ENCODE measurements at regions not wholly inside any gene's neighbourhood (a gene's known extent, or its start where the extent isn't known, plus 50 kb on each side); places are given as distances from the start of the nearest gene placed in this dataset.

DNA sequence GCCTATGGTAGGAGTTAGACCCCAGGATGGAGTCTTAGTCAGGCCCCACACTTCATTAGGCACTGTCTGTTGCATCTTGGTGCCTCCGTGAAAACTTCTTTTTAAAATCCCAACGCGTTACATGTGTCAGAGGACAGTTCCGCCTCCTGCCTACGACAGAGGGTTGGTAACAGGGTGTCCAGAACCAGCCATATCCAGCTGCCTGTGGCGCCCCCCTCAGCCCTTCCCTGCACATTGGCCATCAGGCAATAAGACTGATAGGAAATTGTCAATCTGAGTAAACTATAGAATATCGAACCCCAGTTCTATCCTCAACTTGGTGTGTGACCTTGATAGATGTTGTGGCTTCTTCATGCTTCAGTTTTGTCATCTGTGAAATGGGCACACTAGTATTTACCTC is 108.6 kb upstream of the CSF3R start:
- Histone ChIP-seq H3K4me3 (no peak overlapping the region), H3K4me1 (no peaks in the 10 kb centered on the region), H3K27me3 (peaks cover 68% of the 10 kb centered on the region), H3K36me3 (no peaks in the 10 kb centered on the region), H3K9me3 (no peaks in the 10 kb centered on the region), H3K27ac (no peak overlapping the region)
- intact Hi-C loops (cut with DNase I; ENCODE audit: low total_unique reads) (no loop called here), in situ Hi-C loops (cut with MboI; ENCODE audit: low pct_ligation_motif_present in 1 of 4, low pct_unique_long_range_greater_than_20kb in 1 of 4, low sequenced_read_pairs in 3 of 4) (loop anchor here in 1 of 4 donors (25.0 kb wide), 1 partner anchor 846 kb away; no protein-coding TSS in a partner anchor)
- TF ChIP-seq EP300 (IDR thresholded peaks at IDR 0.05; ENCODE audit: low read depth) (no peak), POLR2A (IDR thresholded peaks at IDR 0.05) (no peak), POLR2AphosphoS5 (IDR thresholded peaks at IDR 0.05) (no peak)
- TF ChIP-seq, protein P1, sequence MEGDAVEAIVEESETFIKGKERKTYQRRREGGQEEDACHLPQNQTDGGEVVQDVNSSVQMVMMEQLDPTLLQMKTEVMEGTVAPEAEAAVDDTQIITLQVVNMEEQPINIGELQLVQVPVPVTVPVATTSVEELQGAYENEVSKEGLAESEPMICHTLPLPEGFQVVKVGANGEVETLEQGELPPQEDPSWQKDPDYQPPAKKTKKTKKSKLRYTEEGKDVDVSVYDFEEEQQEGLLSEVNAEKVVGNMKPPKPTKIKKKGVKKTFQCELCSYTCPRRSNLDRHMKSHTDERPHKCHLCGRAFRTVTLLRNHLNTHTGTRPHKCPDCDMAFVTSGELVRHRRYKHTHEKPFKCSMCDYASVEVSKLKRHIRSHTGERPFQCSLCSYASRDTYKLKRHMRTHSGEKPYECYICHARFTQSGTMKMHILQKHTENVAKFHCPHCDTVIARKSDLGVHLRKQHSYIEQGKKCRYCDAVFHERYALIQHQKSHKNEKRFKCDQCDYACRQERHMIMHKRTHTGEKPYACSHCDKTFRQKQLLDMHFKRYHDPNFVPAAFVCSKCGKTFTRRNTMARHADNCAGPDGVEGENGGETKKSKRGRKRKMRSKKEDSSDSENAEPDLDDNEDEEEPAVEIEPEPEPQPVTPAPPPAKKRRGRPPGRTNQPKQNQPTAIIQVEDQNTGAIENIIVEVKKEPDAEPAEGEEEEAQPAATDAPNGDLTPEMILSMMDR (IDR thresholded peaks at IDR 0.05): no peak
- WGBS, 2 donors (ENCODE audit: low coverage in 1 of 2): 59 to 71% methylated on average over 1 to 7 of the region's 7 CpGs
- DNase-seq: no peak

- peaks cover 70% of the 10 kb centered on the region for H3K27me3 ChIP-seq
- H3K36me3 ChIP-seq: no peaks in the 10 kb centered on the region
- 10 to 30% methylated on average over 7 to 9 of the region's 9 CpGs for WGBS, 2 donors (ENCODE audit: low coverage in 1 of 2)
- H3K4me3 ChIP-seq: no peak overlapping the region
- no peak overlapping the region for H3K27ac ChIP-seq
- in situ Hi-C loops (cut with MboI; ENCODE audit: low pct_ligation_motif_present in 1 of 4, low pct_unique_long_range_greater_than_20kb in 1 of 4, low sequenced_read_pairs in 3 of 4) (loop anchor here in 1 of 4 donors (25.0 kb wide), 1 partner anchor 847 kb away; no protein-coding TSS in a partner anchor), intact Hi-C loops (cut with DNase I; ENCODE audit: low total_unique reads) (no loop called here)
- TF ChIP-seq POLR2AphosphoS5 (IDR thresholded peaks at IDR 0.05) (no peak), POLR2A (IDR thresholded peaks at IDR 0.05) (no peak), EP300 (IDR thresholded peaks at IDR 0.05; ENCODE audit: low read depth) (no peak)
- TF ChIP-seq, protein P1 (IDR thresholded peaks at IDR 0.05): no peak
- no peak for DNase-seq
- no peaks in the 10 kb centered on the region for H3K4me1 ChIP-seq
- no peaks in the 10 kb centered on the region for H3K9me3 ChIP-seq
Observed at GRCh38 chr1:36590771-36591170, 108.1 kb upstream of the CSF3R start.

- no peak overlapping the region for H3K27ac ChIP-seq
- H3K36me3 ChIP-seq: no peaks in the 10 kb centered on the region
- in situ Hi-C loops (cut with MboI; ENCODE audit: low pct_ligation_motif_present in 1 of 4, low pct_unique_long_range_greater_than_20kb in 1 of 4, low sequenced_read_pairs in 3 of 4) (loop anchor here in 1 of 4 donors (25.0 kb wide), 1 partner anchor 847 kb away; no protein-coding TSS in a partner anchor), intact Hi-C loops (cut with DNase I; ENCODE audit: low total_unique reads) (no loop called here)
- H3K27me3 ChIP-seq: peaks cover 75% of the 10 kb centered on the region
- no peaks in the 10 kb centered on the region for H3K4me1 ChIP-seq
- no peak for DNase-seq
- TF ChIP-seq POLR2A (IDR thresholded peaks at IDR 0.05) (no peak), EP300 (IDR thresholded peaks at IDR 0.05; ENCODE audit: low read depth) (no peak), POLR2AphosphoS5 (IDR thresholded peaks at IDR 0.05) (no peak)
- TF ChIP-seq, protein P1 (IDR thresholded peaks at IDR 0.05): no peak
- no peak overlapping the region for H3K4me3 ChIP-seq
- H3K9me3 ChIP-seq: no peaks in the 10 kb centered on the region
- 46 to 60% methylated on average over 1 to 4 of the region's 4 CpGs for WGBS, 2 donors (ENCODE audit: low coverage in 1 of 2)
Observed at GRCh38 chr1:36590264-36590663, 107.6 kb upstream of the CSF3R start.

GRCh38 chr1:36588972-36589371 is 106.3 kb upstream of the CSF3R start:
- Histone ChIP-seq H3K27me3 (peaks cover 82% of the 10 kb centered on the region), H3K4me1 (no peaks in the 10 kb centered on the region), H3K27ac (no peak overlapping the region), H3K36me3 (no peaks in the 10 kb centered on the region), H3K9me3 (no peaks in the 10 kb centered on the region), H3K4me3 (no peak overlapping the region)
- in situ Hi-C loops (cut with MboI; ENCODE audit: low pct_ligation_motif_present in 1 of 4, low pct_unique_long_range_greater_than_20kb in 1 of 4, low sequenced_read_pairs in 3 of 4) (loop anchor here in 2 of 4 donors (10.0 to 25.0 kb wide), 2 partner anchors 846 to 848 kb away; no protein-coding TSS in a partner anchor), intact Hi-C loops (cut with DNase I; ENCODE audit: low total_unique reads) (no loop called here)
- 62% methylated on average over 8 of the region's 8 CpGs; no CpG with 5 or more reads in 1 of the 2 donors for WGBS, 2 donors (ENCODE audit: low coverage in 1 of 2)
- TF ChIP-seq POLR2AphosphoS5 (IDR thresholded peaks at IDR 0.05) (no peak), EP300 (IDR thresholded peaks at IDR 0.05; ENCODE audit: low read depth) (no peak), POLR2A (IDR thresholded peaks at IDR 0.05) (no peak)
- TF ChIP-seq, protein P1 (IDR thresholded peaks at IDR 0.05): no peak
- DNase-seq: no peak

All from transverse colon (tissue), 4 donors.